LNCAP (cell line): ENCODE measurements at regions not wholly inside any gene's neighbourhood (a gene's known extent, or its start where the extent isn't known, plus 50 kb on each side); places are given as distances from the start of the nearest gene placed in this dataset.

Experiments
- TF ChIP-seq, protein P1 (sequence below): fragments of 450-650 bp; IDR thresholded peaks from 2 replicates; pipeline ENCODE4 v1.5.1; 2017; ENCODE audit warnings: mild to moderate bottlenecking

DNA sequence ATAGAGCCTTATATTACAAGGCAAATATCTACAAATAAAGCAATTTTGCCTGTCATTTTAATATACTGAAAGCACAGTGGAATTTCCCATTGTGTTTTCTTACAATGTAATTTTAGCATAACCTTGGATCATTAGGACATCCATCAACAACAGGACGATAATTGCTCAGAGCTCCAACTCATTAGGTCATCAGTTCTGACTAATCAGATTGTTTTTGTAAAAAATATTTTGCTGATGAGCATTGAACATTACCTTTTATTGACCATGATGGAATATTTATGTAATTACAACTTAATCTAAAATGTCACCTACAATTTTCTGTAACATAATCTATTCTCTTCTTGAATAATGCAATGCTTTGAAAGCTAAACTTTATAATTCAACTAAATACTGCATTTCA is 215.3 kb upstream of the DSEL start:
- TF ChIP-seq, protein P1, sequence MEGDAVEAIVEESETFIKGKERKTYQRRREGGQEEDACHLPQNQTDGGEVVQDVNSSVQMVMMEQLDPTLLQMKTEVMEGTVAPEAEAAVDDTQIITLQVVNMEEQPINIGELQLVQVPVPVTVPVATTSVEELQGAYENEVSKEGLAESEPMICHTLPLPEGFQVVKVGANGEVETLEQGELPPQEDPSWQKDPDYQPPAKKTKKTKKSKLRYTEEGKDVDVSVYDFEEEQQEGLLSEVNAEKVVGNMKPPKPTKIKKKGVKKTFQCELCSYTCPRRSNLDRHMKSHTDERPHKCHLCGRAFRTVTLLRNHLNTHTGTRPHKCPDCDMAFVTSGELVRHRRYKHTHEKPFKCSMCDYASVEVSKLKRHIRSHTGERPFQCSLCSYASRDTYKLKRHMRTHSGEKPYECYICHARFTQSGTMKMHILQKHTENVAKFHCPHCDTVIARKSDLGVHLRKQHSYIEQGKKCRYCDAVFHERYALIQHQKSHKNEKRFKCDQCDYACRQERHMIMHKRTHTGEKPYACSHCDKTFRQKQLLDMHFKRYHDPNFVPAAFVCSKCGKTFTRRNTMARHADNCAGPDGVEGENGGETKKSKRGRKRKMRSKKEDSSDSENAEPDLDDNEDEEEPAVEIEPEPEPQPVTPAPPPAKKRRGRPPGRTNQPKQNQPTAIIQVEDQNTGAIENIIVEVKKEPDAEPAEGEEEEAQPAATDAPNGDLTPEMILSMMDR, result no peak

- TF ChIP-seq, protein P1, result no peak
Measured at GRCh38 chr18:67730886-67731285, 214.4 kb upstream of the DSEL start.

DNA sequence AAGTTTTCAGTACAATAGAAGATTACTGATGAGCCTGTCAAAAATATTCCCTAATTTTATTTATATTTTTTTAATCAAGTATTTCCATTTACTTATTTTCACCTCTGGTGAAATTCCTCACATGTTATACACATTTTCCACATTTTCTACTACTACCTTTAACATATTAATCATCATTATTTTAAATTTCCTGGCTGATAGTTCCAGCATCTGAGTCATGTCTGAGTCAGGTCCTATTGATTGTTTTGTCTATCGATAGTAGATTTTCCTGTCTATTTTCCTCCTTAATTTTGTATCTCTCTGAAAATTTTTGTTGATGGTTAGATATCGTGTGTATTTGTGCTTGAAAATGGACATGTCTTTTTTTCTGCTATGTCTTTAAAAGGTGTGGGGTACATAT is 211.8 kb upstream of the DSEL start:
- TF ChIP-seq, protein P1, result no peak

- TF ChIP-seq, protein P1, result no peak
Measured at GRCh38 chr18:67726882-67727281, 210.4 kb upstream of the DSEL start.

DNA sequence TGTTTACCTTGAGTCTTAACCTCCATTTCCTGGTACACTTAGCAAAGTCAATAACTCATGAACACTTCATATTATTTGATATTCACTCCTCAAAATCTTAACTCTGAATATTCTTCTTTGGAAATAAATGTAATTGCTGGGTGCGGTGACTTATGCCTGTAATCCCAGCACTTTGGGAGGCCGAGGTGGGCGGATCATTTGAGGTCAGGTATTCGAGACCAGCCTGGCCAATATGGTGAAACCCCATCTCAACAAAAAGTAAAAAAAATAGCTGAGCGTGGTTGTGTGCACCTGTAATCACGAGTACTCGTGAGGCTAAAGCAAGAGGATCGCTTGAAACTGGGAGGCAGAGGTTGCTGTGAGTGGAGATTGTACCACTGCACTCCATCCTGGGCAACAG is 201.3 kb upstream of the DSEL start:
- TF ChIP-seq, protein P1, result no peak

- TF ChIP-seq, protein P1, result no peak
Measured at GRCh38 chr18:67715567-67715966, 199.0 kb upstream of the DSEL start.

DNA sequence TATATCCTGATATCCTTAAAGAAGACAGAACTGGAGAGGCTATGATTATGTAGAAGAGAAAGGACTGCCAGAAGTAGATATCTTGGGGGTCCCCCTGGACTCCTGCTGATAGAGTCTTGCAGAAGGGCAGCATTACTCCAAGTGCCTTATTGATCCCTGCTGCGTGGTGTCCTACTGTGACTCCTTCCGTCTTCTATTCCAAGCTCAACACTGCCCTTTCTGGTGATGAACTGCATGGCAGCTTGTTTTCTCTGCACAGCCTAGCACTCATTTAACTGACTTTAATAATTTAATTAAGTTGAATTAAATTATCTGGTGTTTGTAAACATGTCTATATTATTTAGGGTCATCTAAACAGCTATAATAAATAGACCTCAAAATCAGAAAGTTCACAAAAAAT is 194.1 kb upstream of the DSEL start:
- TF ChIP-seq, protein P1, result no peak; the same call in 1 of the 2 replicates

DNA sequence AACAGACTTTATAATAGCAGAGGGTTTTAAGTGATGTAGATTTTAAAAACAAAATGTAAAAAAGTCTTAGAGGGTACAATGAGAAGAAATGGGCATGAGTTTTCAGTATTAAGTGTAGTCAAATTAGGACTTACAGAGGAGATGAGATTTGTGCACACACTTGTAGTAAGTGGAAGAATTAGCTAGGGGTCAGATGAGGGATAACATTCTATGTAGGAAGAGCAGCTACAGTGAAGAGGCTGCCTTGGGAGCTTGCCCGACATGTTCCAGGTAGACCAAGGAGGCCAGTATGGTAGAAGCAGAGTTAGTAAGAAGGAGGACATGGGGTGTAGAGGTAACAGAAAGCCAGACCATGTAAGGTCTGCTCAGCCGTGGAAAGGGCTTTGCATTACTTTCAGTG is 189.2 kb upstream of the DSEL start:
- TF ChIP-seq, protein P1, result no peak; the same call in 1 of the 2 replicates
